SK-N-MC (cell line): ENCODE measurements at regions not wholly inside any gene's neighbourhood (a gene's known extent, or its start where the extent isn't known, plus 50 kb on each side); places are given as distances from the start of the nearest gene placed in this dataset.

Experiments used
- EZH2 ChIP-seq: fragments of 200-600 bp; sonication (generic); IDR thresholded peaks from one replicate; pipeline ENCODE4 v1.6.1; 2017; ENCODE audit warnings: antibody characterized with exemption
- POLR2AphosphoS5 ChIP-seq: IDR thresholded peaks from 2 replicates; pipeline ENCODE4 v1.6.1; 2012; ENCODE audit warnings: mild to moderate bottlenecking, low read depth, low read length, borderline replicate concordance

- TF ChIP-seq POLR2AphosphoS5, result no peak
- no peak for TF ChIP-seq EZH2
Observed at GRCh38 chr1:38222891-38223290, 176.3 kb upstream of the POU3F1 start.
